Heart right ventricle (tissue), 16 donors: ENCODE measurements at regions not wholly inside any gene's neighbourhood (a gene's known extent, or its start where the extent isn't known, plus 50 kb on each side); places are given as distances from the start of the nearest gene placed in this dataset.

Experiments
- ATAC-seq, 8 donors: fragments of 200-7000 bp; cut with Tn5 transposase; one replicate each; pipeline ENCODE4 v1.9.1; 2020; ENCODE audit warnings: mild to moderate bottlenecking in 8 of 8, moderate library complexity in 8 of 8, moderate number of reproducible peaks in 1 of 8
- DNase-seq, 2 donors: peaks; one replicate each; pipeline ENCODE4 v3.0.0-alpha.2; 2020
- H3K27ac ChIP-seq, 10 donors: fragments of 200-600 bp; sonication (generic) in 2 of 10; one replicate each; pipeline versions ENCODE4 v1.5.0 to v1.8.0; 2020 to 2022; ENCODE audit warnings: mild to moderate bottlenecking in 3 of 10
- H3K27me3 ChIP-seq, 7 donors: fragments of 200-600 bp; one replicate each; pipeline ENCODE4 v1.8.0; 2021 to 2022; ENCODE audit warnings: mild to moderate bottlenecking in 2 of 7
- H3K36me3 ChIP-seq, 9 donors: fragments of 200-600 bp; sonication (generic) in 1 of 9; one replicate each; pipeline versions ENCODE4 v1.5.0 to v1.8.0; 2020 to 2022; ENCODE audit warnings: mild to moderate bottlenecking in 2 of 9
- H3K4me1 ChIP-seq, 9 donors: fragments of 200-600 bp; sonication (generic) in 1 of 9; one replicate each; pipeline versions ENCODE4 v1.5.0 to v1.8.0; 2020 to 2022; ENCODE audit warnings: mild to moderate bottlenecking in 4 of 9
- H3K4me3 ChIP-seq, 10 donors: fragments of 200-600 bp; sonication (generic) in 2 of 10; one replicate each; pipeline versions ENCODE4 v1.5.0 to v1.8.0; 2020 to 2022; ENCODE audit warnings: mild to moderate bottlenecking in 7 of 10, moderate library complexity in 2 of 10
- H3K9me3 ChIP-seq, 11 donors: fragments of 200-600 bp in 10 of 11; sonication (generic) in 2 of 11; one replicate each; pipeline versions ENCODE4 v1.5.0 to v1.8.0; 2013 to 2022; ENCODE audit warnings: mild to moderate bottlenecking in 2 of 11, control low read depth in 1 of 11, moderate library complexity in 1 of 11
- CTCF ChIP-seq, 9 donors: fragments of 200-600 bp; sonication (generic) in 2 of 9; IDR thresholded peaks; one replicate each; pipeline versions ENCODE4 v1.5.0 to v1.8.0; 2021 to 2022; ENCODE audit warnings: antibody characterized with exemption in 9 of 9, mild to moderate bottlenecking in 5 of 9, moderate library complexity in 1 of 9
- WGBS, 2 donors: extraction: QIAGEN DNeasy Blood & Tissue Kit; methylation state at CpG; one replicate each; pipeline ENCODE4 v1.1.7; 2013; ENCODE audit warnings: inconsistent platforms in 1 of 2; 5-methylcytosine and 5-hydroxymethylcytosine counted together
- intact Hi-C, 10 donors: fragments of 100-400 bp; cut with DNase I; formaldehyde crosslinking; loops; one replicate each; pipeline versions ENCODE4 v1.11.1 to v1.14.2; 2022
- donor health status: Arrhythmogenic right ventricular cardiomyopathy.
- donor health status: ischemic (EF 13 %, LVEDD 7.1; RV severe dilation, severe dysfunction).
- donor health status: healthy with polysubstance abuse.
- donor health status: DM: no; HTN: yes; CAD: no.
- donor health status: DM: no; HTN: no; CAD: no.
- donor health status: ischemic (EF 25% LVEDD 6.9; RV normal size, moderate dysfunction).
- donor health status: ischemic (EF 25% LVEDD 5.7; RV mildly dilated, moderate dysfunction).
- donor health status: healthy.
- donor health status: DM: yes; HTN: yes; CAD: no.
- donor health status: Ischemic cardiomyopathy.
- donor health status: ischemic (EF 35%, LVEDD 5.7; RV mildly dilated, moderate dysfunction).
- donor health status: nonischemic (EF 11% LVEDD 7.7; RV severe dilation, severe dysfunction).
- donor health status: DM: yes; HTN: yes; CAD: no.
- donor health status: PGD.
- donor health status: ischemic (EF 29% LVEDD 5.4; RV normal size, mild dysfunction).
- donor health status: nonischemic (EF 23%, LVEDD 6.1; RV moderate dilation, normal function).

GRCh38 chr21:29441651-29442050, 142.9 kb downstream of the BACH1 start:
- no peak for DNase-seq
- H3K27me3 ChIP-seq = no peaks in the 10 kb centered on the region
- H3K9me3 ChIP-seq = no peaks in the 10 kb centered on the region
- peaks cover 0 to 12% (median 0%) of the 10 kb centered on the region in 9 donors for H3K4me1 ChIP-seq
- ATAC-seq = no peak
- H3K4me3 ChIP-seq = no peak overlapping the region
- TF ChIP-seq CTCF (IDR thresholded peaks at IDR 0.05) = no peak
- WGBS, 2 donors = 51 to 64% methylated on average over 3 of the region's 3 CpGs
- intact Hi-C loops = no loop called here
- no peaks in the 10 kb centered on the region for H3K36me3 ChIP-seq
- no peak overlapping the region for H3K27ac ChIP-seq

DNA sequence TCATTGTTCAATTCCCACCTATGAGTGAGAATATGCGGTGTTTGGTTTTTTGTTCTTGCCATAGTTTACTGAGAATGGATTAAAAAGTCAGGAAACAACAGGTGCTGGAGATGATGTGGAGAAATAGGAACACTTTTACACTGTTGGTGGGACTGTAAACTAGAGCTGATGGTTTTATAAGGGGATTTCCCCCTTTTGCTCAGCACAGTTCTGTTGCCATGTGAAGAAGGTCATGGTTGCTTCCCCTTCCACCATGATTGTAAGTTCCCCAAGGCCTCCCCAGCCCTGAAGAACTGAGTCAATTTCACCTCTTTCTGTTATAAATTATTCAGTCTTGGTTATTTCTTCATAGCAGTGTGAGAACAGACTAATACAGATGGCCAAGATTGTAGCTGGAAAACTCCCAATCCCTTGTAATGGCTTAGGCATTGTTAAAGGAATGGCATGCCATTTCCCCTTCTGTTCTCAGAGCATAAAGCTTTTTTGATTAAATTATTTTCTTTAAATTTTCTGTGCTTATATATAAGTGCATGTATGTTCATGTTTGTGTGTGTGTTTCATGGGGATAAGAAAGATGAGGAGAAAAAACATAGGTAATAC, 144.8 kb downstream of the BACH1 start:
- DNase-seq = no peak
- Histone ChIP-seq H3K27ac (no peak overlapping the region), H3K4me1 (peaks cover 0 to 8% (median 0%) of the 10 kb centered on the region in 9 donors), H3K36me3 (no peaks in the 10 kb centered on the region), H3K4me3 (no peak overlapping the region), H3K9me3 (peaks cover 0 to 10% (median 4%) of the 10 kb centered on the region in 11 donors), H3K27me3 (no peaks in the 10 kb centered on the region)
- WGBS, 2 donors = 82 to 91% methylated on average over 1 of the region's 1 CpG
- ATAC-seq = no peak
- intact Hi-C loops = no loop called here
- no peak for TF ChIP-seq CTCF (IDR thresholded peaks at IDR 0.05)

DNA sequence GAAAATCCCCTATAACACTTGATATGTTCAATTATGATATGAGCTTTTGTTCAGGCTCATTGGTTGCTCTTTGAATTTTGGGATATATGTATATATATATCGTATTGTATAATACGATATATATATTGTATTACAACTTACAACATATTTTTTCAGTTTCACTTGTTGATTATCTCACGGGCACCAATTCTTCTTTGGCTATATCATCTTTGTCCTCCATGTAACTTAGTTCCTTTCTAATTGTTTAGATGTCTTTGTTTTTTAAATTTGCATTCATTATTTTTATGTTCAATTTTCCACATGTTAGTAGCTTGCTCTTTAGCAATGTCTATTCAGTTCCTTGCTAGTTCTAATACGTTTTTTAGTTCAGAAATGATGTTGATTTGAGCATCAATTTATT, 150.0 kb downstream of the BACH1 start:
- Histone ChIP-seq H3K4me1 (no peaks in the 10 kb centered on the region), H3K36me3 (no peaks in the 10 kb centered on the region), H3K27ac (peak overlapping the region in 4 of 10 donors; percentile 29 to 57 (median 44)), H3K4me3 (no peak overlapping the region), H3K27me3 (no peaks in the 10 kb centered on the region), H3K9me3 (peaks cover 0 to 20% (median 7%) of the 10 kb centered on the region in 11 donors)
- ATAC-seq (no peak), DNase-seq (no peak)
- intact Hi-C loops = no loop called here
- 70 to 81% methylated on average over 4 of the region's 4 CpGs for WGBS, 2 donors
- no peak for TF ChIP-seq CTCF (IDR thresholded peaks at IDR 0.05)

GRCh38 chr21:29449306-29449950, 150.7 kb downstream of the BACH1 start:
- peak in 4 of 8 donors; percentile 47 to 64 (median 62) for ATAC-seq
- no peak for TF ChIP-seq CTCF (IDR thresholded peaks at IDR 0.05)
- Histone ChIP-seq H3K4me3 (no peak overlapping the region), H3K27ac (peak overlapping the region in 5 of 10 donors; percentile 29 to 57 (median 43)), H3K36me3 (no peaks in the 10 kb centered on the region), H3K27me3 (no peaks in the 10 kb centered on the region), H3K4me1 (no peaks in the 10 kb centered on the region), H3K9me3 (peaks cover 0 to 20% (median 7%) of the 10 kb centered on the region in 11 donors)
- WGBS, 2 donors = 76 to 77% methylated on average over 6 of the region's 6 CpGs
- intact Hi-C loops = no loop called here
- DNase-seq = no peak
